ENCODE measurements at regions not wholly inside any gene's neighbourhood (a gene's known extent, or its start where the extent isn't known, plus 50 kb on each side); places are given as distances from the start of the nearest gene placed in this dataset.
"Not testable (repeated sequence)": the region's sequence is repeated elsewhere in the genome, so short reads cannot be mapped to it uniquely, and the experiment has no call there.

DNA sequence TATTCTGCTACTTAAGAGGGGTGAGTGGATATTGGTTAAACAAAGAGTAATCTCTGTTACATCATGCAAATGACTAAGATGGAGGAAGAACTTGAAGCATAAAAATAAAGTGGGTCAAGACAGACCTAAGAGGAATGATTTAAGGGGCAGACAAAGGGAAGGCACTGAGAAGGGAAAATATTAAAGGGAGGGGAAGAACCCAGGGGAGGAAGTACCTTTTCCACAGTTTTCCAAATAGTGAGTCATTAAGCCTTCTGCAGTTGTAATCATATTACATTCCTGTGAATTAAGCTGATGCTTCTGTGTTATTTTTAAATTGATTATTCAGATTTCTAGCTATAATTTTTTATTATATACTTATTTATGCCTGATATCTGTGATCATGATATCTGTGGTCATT, 253.3 kb downstream of the CENPC start:
- Histone ChIP-seq H3K36me3 (ENCODE audit: control insufficient read depth, insufficient read depth, low read length) (no peaks in the 10 kb centered on the region), H3K27me3 (ENCODE audit: control insufficient read depth, insufficient read depth, low read length) (no peaks in the 10 kb centered on the region), H3K4me3 (ENCODE audit: low read depth, low read length) (no peak overlapping the region)
- no peak for DNase-seq (ENCODE audit: low read depth)
- TF ChIP-seq CTCF (IDR thresholded peaks at IDR 0.05; ENCODE audit: insufficient read depth, low read length, poor library complexity, severe bottlenecking) = no peak

DNA sequence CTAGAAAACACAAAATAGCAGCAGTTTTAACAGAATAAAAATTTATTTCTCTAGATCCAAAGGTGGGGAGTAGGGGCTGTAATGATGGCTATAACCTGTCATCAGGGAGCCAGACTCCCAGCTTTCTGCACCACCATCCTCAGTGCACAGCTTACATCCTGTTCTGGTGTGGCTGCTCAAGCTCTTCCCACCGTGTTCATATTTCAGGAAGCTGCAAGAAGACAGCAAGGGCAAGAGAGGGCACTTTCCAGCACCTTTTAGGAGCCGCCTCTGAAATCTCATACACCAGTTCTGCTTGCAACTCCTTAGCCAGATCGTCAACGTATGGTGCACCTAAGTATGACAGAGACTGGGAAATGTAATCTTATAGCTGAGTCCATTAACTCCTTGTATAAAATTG, 253.7 kb downstream of the CENPC start:
- no peak for TF ChIP-seq CTCF (IDR thresholded peaks at IDR 0.05; ENCODE audit: insufficient read depth, low read length, poor library complexity, severe bottlenecking)
- H3K36me3 ChIP-seq (ENCODE audit: control insufficient read depth, insufficient read depth, low read length) = no peaks in the 10 kb centered on the region
- H3K4me3 ChIP-seq (ENCODE audit: low read depth, low read length) = no peak overlapping the region

GRCh38 chr4:67288964-67289363, 256.3 kb downstream of the CENPC start:
- H3K27me3 ChIP-seq (ENCODE audit: control insufficient read depth, insufficient read depth, low read length) = no peaks in the 10 kb centered on the region
- TF ChIP-seq CTCF (IDR thresholded peaks at IDR 0.05; ENCODE audit: insufficient read depth, low read length, poor library complexity, severe bottlenecking) = peak; percentile 36
- H3K36me3 ChIP-seq (ENCODE audit: control insufficient read depth, insufficient read depth, low read length) = no peaks in the 10 kb centered on the region
- DNase-seq (ENCODE audit: low read depth) = no peak
- H3K4me3 ChIP-seq (ENCODE audit: low read depth, low read length) = no peak overlapping the region

More for the DNA sequence above, 253.7 kb downstream of the CENPC start:
- DNase-seq (ENCODE audit: low read depth) = no peak
- no peaks in the 10 kb centered on the region for H3K27me3 ChIP-seq (ENCODE audit: control insufficient read depth, insufficient read depth, low read length)

- H3K4me3 ChIP-seq (ENCODE audit: low read depth, low read length) = no peak overlapping the region
- no peak for DNase-seq (ENCODE audit: low read depth)
- no peak for TF ChIP-seq CTCF (IDR thresholded peaks at IDR 0.05; ENCODE audit: insufficient read depth, low read length, poor library complexity, severe bottlenecking)
- no peaks in the 10 kb centered on the region for H3K27me3 ChIP-seq (ENCODE audit: control insufficient read depth, insufficient read depth, low read length)
- no peaks in the 10 kb centered on the region for H3K36me3 ChIP-seq (ENCODE audit: control insufficient read depth, insufficient read depth, low read length)
Observed at GRCh38 chr4:67286724-67287123, 258.6 kb downstream of the CENPC start.

GRCh38 chr4:67282749-67283148, 262.6 kb downstream of the CENPC start:
- no peak for DNase-seq (ENCODE audit: low read depth)
- Histone ChIP-seq H3K27me3 (ENCODE audit: control insufficient read depth, insufficient read depth, low read length) (no peaks in the 10 kb centered on the region), H3K4me3 (ENCODE audit: low read depth, low read length) (no peak overlapping the region), H3K36me3 (ENCODE audit: control insufficient read depth, insufficient read depth, low read length) (no peaks in the 10 kb centered on the region)
- TF ChIP-seq CTCF (IDR thresholded peaks at IDR 0.05; ENCODE audit: insufficient read depth, low read length, poor library complexity, severe bottlenecking) = no peak

GRCh38 chr4:67275179-67275750, 270.0 kb downstream of the CENPC start:
- no peak for TF ChIP-seq CTCF (IDR thresholded peaks at IDR 0.05; ENCODE audit: insufficient read depth, low read length, poor library complexity, severe bottlenecking)
- H3K36me3 ChIP-seq (ENCODE audit: control insufficient read depth, insufficient read depth, low read length) = no peaks in the 10 kb centered on the region
- DNase-seq (ENCODE audit: low read depth) = no peak
- H3K27me3 ChIP-seq (ENCODE audit: control insufficient read depth, insufficient read depth, low read length) = no peaks in the 10 kb centered on the region
- H3K4me3 ChIP-seq (ENCODE audit: low read depth, low read length) = no peak overlapping the region

GRCh38 chr4:67274671-67275070, 270.6 kb downstream of the CENPC start:
- H3K27me3 ChIP-seq (ENCODE audit: control insufficient read depth, insufficient read depth, low read length); H3K36me3 ChIP-seq (ENCODE audit: control insufficient read depth, insufficient read depth, low read length); H3K4me3 ChIP-seq (ENCODE audit: low read depth, low read length); DNase-seq (ENCODE audit: low read depth): not testable (repeated sequence)
